ENCODE measurements at regions not wholly inside any gene's neighbourhood (a gene's known extent, or its start where the extent isn't known, plus 50 kb on each side); places are given as distances from the start of the nearest gene placed in this dataset.

DNA sequence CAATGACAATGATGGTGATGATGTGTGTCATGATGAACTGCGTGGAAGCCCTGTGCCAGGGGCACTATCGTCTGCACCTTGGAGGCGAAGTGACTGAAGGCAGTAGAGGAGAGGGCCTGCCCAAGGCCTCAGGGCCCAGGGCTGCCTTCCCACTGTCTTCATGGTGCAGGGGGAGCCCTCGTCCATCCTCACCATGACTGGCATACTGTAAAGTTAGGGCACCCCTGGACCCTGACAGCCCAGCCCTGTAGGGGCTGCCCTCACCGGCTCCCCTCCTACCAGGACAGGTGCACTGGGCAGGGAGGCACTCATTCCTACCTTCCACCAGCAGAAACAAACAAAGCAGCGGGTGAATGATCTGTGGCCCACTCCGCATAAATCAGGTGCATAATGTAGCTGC lies 156.9 kb upstream of the C1orf174 start:
- DNase-seq, result no peak
- in situ Hi-C loops (cut with HindIII; ENCODE audit: low pct_ligation_motif_present, low pct_unique_long_range_greater_than_20kb, low sequenced_read_pairs), result no loop called here

DNA sequence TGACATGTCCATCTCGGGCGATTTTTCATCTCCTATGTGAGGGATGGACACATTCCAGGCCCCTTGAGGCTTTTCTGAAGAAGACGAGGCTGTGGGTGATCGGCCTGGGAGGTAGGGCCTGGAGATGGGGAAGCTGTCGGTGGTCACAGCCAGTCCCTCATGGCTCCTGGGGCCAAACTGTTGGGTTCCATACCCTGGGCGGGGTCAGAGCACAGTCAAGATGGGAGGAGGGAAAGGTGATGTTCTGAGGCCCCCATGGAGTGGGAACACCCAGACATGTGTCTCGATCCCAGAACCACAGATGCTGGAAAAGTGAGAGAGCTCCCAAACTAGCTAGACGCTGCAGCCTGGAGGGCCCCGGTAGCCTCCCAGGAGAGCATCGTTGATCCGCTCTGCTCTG lies 157.5 kb upstream of the C1orf174 start:
- no peak for DNase-seq
- in situ Hi-C loops (cut with HindIII; ENCODE audit: low pct_ligation_motif_present, low pct_unique_long_range_greater_than_20kb, low sequenced_read_pairs), result no loop called here

DNA sequence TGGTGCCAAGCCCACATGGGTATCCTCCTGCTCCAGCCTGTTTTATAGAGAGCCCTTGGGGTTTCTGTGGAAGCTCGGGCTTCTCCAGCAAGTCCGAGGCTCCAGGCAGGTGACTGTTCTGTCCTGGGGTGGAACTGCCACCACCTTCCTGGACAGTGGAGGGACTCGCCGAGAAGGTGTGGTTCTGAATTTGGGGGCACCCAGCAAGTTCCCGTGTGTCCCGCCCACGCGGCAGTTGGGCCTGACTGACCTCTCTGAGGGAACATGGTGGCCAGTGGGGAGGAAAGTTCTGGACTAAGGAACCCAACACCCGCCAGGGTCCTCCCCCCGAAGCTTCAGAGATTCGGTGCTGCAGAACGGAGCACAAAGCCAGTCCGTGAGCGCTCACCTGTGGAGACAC lies 158.1 kb upstream of the C1orf174 start:
- in situ Hi-C loops (cut with HindIII; ENCODE audit: low pct_ligation_motif_present, low pct_unique_long_range_greater_than_20kb, low sequenced_read_pairs), result no loop called here
- DNase-seq, result no peak

DNA sequence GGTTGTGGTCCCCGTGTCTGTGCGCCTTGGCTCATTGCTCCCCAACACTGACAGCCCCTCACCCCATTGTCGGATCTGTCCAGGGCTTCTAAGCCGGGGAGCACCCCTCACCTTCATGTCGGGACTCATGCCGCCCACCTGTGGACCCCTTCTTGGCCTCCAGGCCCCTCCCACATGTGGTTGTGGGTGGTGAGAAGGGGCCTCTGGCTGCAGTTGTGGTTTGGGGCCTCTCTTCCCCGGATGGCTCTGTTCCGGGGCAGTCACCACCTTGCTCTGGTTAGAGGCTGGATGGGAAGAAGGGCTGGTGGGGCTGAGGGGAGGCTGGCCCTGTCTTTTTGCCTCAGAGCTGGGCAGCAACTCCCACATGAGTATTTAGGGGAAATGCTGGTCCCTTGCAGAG lies 158.6 kb upstream of the C1orf174 start:
- in situ Hi-C loops (cut with HindIII; ENCODE audit: low pct_ligation_motif_present, low pct_unique_long_range_greater_than_20kb, low sequenced_read_pairs), result no loop called here
- no peak for DNase-seq

DNA sequence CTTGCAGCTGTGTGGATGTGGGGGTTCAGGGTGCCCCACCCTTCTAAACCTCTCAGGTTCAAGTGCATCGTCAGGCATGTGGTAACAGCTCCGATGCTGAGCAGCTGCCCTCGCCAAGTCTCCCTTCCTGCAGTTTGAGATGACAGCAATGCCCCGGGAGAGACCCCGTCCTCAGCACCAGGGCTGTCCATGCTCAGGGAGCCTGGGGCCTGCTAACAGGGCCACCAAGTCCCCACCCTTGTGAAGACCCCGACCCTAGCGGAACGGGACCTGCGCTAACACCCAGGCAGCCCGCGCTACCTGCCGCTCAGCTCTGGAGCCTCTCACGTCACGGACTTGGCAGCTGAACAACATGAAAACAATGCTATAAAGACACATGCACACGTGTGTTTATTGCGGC lies 159.2 kb upstream of the C1orf174 start:
- in situ Hi-C loops (cut with HindIII; ENCODE audit: low pct_ligation_motif_present, low pct_unique_long_range_greater_than_20kb, low sequenced_read_pairs), result no loop called here
- no peak for DNase-seq

DNA sequence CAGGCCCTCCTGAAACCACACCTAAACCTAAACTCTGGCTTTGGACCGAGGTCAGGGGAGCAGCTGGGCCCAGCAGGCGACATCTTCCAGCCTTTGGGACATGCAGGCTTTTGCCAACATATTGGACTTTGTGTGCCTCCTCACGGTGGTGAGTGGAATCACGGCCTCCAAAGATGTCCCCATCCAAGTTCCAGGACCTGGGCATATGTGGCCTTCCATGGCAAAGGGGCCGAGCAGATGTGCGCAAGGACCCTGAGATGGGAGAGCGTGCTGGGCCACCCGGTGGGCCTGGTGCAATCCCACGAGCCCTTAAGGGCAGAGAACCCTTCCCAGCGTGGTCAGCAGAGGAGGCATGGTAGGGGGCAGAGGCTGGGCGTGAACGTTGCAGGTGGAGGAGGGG lies 160.8 kb upstream of the C1orf174 start:
- in situ Hi-C loops (cut with HindIII; ENCODE audit: low pct_ligation_motif_present, low pct_unique_long_range_greater_than_20kb, low sequenced_read_pairs), result no loop called here
- DNase-seq, result no peak

DNA sequence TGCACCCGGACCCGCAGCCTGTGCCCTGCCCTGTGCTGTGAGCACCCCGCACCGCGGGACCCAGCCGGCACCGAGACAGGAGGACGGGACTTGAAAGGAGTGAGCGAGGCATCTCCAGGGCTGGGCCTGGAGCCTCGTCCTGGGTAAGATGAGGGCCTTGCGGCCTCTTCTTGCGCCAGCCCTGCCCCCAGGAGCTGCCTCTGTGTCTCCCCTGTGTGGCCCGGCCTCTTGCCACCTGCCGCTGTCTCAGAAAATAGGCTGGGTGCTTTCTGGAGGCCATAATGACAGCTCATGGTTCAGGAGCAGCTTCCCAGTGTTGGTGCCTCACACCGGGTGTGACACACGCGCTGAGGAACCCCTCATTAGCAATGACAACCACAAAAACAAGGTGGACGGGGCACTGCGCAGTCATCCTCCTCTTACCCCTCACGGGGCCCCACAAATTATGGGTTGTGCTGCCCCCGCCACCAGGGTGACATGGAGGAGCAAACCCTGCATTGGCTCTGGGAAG lies 161.5 kb upstream of the C1orf174 start:
- no peak for DNase-seq
- in situ Hi-C loops (cut with HindIII; ENCODE audit: low pct_ligation_motif_present, low pct_unique_long_range_greater_than_20kb, low sequenced_read_pairs), result no loop called here

DNA sequence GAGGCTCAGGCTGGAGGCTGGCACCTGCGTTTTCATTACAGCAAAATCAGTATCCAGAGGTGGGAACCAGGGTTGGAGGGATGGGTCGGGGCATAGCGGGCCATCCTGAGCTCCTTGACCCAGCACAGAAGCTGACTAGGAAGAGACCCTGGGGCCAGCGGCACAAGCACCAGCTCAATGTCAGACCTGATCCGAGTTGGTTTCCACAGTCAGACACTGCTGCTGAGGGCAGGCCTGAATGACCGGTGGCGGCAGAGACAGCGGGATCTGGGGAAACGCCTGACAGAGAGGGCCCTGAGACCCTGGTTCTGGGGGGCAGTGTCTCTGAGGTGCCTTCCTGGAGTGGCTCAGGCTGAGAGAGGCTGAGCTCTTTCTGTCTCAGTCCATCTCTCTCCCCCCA lies 162.0 kb upstream of the C1orf174 start:
- in situ Hi-C loops (cut with HindIII; ENCODE audit: low pct_ligation_motif_present, low pct_unique_long_range_greater_than_20kb, low sequenced_read_pairs), result no loop called here

DNA sequence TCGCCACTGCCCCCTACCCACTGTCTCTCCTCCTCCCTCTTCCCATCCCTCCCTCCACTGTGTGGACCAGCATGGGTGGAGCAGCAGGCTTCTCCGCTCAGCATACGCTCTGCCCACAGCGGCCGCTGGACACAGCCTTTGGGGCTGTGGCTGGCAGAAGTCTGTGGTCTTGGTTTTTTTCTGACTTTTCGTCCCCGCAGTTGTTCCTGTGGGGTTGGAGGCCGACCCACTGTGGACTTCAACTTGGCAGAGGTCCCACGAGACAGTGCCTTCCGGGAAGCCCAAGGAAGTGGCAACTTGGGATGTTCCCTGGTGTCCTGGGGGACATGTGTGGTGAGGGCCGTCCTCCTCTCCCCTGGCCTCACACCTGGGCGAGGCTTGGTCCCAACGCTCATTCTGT lies 162.5 kb upstream of the C1orf174 start:
- in situ Hi-C loops (cut with HindIII; ENCODE audit: low pct_ligation_motif_present, low pct_unique_long_range_greater_than_20kb, low sequenced_read_pairs), result no loop called here

More for the DNA sequence above, 162.0 kb upstream of the C1orf174 start:
- DNase-seq, result no peak

DNA sequence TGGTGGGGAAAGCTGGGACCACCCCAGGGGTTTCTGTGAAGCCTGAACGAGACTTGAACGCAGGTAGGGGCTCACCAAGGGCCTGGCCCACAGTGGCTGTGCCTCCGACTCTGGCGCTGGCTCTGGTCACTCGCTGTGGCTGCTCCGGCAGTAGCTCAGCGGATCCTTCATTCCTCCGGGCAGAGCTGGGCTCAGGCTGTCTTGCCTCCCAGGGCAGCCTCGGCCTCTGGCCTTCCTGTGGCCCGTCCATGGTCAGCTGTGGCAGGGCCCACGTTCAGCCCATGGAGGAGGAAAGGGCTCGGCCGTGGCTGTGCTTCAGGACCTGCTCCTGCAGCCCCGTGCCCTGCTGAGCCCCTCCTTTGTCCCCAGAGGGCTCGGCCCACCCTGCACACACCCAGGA lies 162.9 kb upstream of the C1orf174 start:
- DNase-seq, result no peak
- in situ Hi-C loops (cut with HindIII; ENCODE audit: low pct_ligation_motif_present, low pct_unique_long_range_greater_than_20kb, low sequenced_read_pairs), result no loop called here

More for the DNA sequence above, 162.5 kb upstream of the C1orf174 start:
- no peak for DNase-seq

DNA sequence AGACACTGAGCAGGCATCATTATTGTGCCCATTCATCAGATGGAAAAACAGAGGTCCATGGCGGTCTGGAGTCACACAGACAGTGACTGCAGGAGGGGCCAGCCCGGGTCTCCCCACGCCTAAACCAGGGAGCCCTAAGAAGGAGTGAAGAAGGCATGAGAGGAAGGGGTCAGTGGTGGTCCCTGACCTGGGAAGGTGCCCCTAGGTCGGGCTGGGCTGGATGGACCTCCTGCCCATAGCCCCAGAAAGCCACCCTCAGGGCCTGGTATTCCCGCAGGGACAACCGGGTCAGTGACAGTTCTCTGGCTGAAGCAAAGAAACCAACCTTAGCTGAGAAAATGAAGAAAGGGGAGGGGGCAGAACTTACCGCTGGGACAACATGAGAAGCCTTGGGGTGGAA lies 163.4 kb upstream of the C1orf174 start:
- no peak for DNase-seq
- in situ Hi-C loops (cut with HindIII; ENCODE audit: low pct_ligation_motif_present, low pct_unique_long_range_greater_than_20kb, low sequenced_read_pairs), result no loop called here

DNA sequence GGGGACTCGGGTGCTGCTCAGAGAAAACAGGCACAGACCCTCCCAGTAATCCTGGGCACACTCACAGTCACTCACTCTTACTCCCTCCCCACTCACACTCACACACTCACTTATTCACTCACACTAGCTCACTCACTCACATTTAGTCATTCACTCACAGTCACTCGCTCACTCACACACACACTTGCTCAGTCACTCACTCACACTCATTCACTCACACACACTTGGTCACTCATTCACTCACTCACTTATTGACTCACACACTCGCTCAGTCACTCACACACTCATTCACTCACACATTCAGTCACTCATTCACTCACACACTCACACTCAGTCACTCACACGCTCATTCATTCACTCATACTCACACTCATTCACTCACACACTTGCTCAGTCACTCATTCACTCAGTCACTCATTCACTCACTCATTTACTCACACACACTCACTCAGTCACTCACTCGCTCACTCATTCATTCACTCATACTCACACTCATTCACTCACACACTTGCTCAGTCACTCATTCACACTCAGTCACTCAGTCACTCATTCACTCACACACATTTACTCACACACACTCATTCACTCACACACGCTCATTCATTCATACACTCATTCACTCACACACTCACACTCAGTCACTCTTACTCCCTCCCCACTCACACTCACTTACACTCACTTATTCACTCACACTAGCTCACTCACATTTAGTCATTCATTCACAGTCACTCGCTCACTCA lies 164.2 kb upstream of the C1orf174 start:
- in situ Hi-C loops (cut with HindIII; ENCODE audit: low pct_ligation_motif_present, low pct_unique_long_range_greater_than_20kb, low sequenced_read_pairs), result no loop called here
- DNase-seq, result no peak

DNA sequence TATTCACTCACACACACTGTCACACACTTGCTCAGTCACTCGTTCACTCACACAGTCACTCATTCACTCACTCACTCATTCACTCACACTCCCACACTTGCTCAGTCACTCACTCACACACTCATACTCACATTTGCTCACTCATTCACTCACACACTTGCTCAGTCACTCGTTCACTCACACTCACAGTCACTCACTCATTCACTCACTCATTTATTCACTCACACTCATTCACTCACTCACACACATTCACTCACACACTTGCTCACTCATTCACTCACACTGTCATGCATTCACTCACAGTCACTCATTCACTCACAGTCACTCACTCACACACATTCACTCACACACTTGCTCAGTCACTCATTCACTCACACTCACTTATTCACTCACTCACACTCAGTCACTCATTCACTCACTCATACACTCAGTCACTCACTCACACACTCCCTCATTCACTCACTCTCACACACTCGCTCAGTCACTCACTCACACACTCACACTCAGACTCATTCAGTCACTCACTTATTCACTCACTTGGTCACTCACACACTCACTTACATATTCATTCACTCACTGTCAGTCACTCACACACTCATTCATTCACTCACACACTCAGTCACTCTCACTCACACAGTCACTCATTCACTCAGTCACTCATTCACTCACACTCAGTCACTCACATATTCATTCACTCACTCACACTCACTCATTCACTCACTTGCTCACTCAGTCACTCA lies 167.0 kb upstream of the C1orf174 start:
- no peak for DNase-seq
- in situ Hi-C loops (cut with HindIII; ENCODE audit: low pct_ligation_motif_present, low pct_unique_long_range_greater_than_20kb, low sequenced_read_pairs), result no loop called here

DNA sequence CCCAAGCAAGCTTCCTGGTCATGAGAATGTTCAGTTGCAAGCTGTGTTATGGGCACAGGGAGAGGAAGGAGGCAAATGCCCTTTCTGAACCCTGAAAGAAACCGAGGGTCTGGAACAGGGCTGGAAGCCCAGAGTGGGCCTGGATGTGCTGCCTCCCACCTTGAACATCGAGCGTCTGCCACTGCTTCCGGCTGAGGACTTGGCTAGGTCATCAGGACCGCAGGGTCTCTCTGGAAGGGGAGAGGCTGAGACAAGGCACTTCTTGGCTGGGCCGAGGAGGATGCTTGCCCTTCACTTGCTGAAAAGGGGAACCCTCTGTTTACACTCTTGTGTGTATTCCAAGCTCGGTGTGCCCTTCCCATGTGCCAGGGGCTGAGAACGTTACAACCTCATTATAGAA lies 168.0 kb upstream of the C1orf174 start:
- no peak for DNase-seq
- in situ Hi-C loops (cut with HindIII; ENCODE audit: low pct_ligation_motif_present, low pct_unique_long_range_greater_than_20kb, low sequenced_read_pairs), result no loop called here

DNA sequence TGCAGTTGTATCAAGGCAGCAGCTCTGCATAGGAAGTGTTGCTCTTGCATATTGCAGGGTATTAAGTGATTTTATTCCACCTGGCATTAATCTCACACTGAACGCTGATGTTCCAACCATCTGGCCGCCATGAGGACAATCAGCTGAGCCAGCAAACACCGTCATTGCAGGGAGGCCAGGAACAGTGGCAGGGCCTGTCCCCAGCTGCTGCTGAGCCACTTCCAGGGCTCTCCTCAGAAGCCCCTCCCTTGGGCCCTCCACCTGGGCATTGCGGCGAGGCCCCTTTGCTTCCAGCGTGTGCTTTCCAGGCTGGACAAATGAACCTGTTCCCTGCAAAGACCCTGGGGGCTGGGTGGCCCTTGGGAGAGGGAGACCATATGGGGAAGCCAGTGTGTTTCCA lies 171.6 kb upstream of the C1orf174 start:
- DNase-seq, result no peak

DNA sequence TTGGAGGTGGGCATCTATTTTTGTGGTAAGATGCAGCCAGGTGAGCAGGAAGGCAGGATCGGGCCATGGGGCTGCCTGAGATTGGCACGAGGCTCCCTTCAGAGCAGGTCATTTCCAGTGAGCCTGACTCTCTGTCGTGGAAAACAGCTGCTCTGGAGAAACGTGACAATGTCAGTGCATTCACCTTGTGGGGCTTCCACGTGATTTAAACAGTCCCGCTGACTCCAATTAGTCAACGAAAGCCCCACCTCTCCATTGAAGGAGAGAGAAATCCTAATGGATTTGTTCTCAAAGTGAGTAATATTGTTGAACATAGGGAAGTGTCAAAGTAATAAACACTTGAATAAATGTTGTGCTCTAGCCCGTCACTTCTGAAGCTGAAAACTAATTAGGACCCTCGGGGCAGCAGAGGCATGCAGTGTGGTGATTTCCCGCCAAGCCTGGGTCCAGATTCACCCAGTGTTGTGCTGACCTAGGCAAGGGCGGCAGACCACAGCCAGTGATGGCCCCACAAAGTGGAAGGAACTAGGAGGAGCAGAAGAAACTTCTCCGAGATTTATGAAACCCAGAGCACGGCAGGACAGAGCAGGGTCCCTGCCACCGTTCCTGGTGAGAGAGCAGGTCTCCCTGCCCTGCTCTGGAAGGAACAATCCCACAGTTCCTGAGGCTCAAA lies 172.5 kb upstream of the C1orf174 start:
- DNase-seq, result no peak

More for the DNA sequence above, 171.6 kb upstream of the C1orf174 start:
- in situ Hi-C loops (cut with HindIII; ENCODE audit: low pct_ligation_motif_present, low pct_unique_long_range_greater_than_20kb, low sequenced_read_pairs), result no loop called here

DNA sequence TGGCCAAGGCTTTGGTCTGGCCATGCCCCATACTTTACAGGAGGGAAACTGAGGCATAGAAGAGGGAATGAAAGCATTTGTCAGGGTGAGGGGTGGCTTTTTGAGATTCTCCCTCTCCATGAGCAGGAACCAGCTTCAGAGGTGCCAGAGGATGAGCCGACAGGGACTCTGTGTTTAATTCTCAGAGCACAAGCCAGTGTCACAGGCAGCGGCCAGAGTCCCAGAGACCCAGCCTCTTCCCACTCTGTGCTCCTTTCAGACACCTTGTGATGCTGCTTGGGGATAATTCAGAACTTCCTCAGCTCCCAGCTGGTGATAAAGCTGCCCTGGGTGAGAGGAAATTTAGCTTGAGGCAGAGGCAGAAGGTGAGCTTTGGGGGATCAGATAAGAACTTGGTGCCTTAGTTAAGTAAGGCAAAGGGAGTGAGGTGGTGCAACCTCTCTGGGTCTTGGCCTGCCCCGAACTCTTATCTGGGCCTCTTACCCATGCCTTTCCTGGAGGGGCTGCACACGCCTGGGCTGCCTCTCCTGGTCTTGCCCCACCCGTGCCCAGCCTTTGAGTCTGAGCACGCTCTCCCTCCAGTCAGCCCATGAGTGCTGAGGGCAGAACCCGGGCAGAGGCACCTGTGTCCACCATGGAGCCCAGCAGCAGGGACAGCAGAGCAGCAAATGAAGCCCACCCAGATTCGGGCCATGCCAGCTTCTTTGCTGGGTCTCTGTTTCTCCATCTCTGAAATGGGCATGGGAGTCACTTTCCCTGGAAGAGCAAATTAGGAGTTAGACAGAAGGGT lies 175.6 kb upstream of the C1orf174 start:
- DNase-seq, result no peak
- in situ Hi-C loops (cut with HindIII; ENCODE audit: low pct_ligation_motif_present, low pct_unique_long_range_greater_than_20kb, low sequenced_read_pairs), result no loop called here

More for the DNA sequence above, 172.5 kb upstream of the C1orf174 start:
- in situ Hi-C loops (cut with HindIII; ENCODE audit: low pct_ligation_motif_present, low pct_unique_long_range_greater_than_20kb, low sequenced_read_pairs), result no loop called here

DNA sequence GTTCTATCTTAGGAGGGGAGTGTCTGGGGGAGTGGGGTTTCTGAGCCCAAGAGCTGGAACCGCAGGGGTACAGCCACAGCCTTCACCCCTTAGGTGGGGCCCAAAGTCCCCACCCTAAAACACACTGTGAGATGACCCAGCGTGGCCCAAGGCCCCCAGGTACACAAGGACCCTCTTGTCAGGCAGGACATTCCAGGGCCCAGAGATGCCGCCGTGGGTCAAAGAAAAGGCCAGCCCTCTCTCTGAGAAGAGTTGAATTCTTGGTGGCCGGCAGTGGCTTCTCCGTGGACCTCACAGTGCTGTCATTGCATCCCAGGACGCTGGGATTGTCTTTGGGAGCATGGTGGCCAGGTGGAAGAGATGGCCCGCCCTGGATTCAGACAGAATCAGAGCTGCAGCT lies 176.3 kb upstream of the C1orf174 start:
- DNase-seq, result no peak
- in situ Hi-C loops (cut with HindIII; ENCODE audit: low pct_ligation_motif_present, low pct_unique_long_range_greater_than_20kb, low sequenced_read_pairs), result no loop called here
